Endothelial cell (in vitro differentiated cells): ENCODE measurements at regions not wholly inside any gene's neighbourhood (a gene's known extent, or its start where the extent isn't known, plus 50 kb on each side); places are given as distances from the start of the nearest gene placed in this dataset.

Source experiments
- DNase-seq: peaks from one replicate; pipeline ENCODE4 v3.0.0; 2021; ENCODE audit warnings: low spot score
- H3K27ac Mint-ChIP-seq: one replicate; pipeline ENCODE4 v1.8.0; 2021; ENCODE audit warnings: mixed read lengths, inconsistent platforms; ENCODE audit not compliant: unreplicated experiment
- H3K27me3 Mint-ChIP-seq: one replicate; pipeline ENCODE4 v1.8.0; 2021; ENCODE audit warnings: mild to moderate bottlenecking, moderate library complexity, mixed read lengths, inconsistent platforms; ENCODE audit not compliant: unreplicated experiment
- H3K36me3 Mint-ChIP-seq: one replicate; pipeline ENCODE4 v1.8.0; 2021; ENCODE audit warnings: mild to moderate bottlenecking, low read depth, mixed read lengths, inconsistent platforms; ENCODE audit not compliant: unreplicated experiment
- H3K4me1 Mint-ChIP-seq: one replicate; pipeline ENCODE4 v1.8.0; 2021; ENCODE audit warnings: mild to moderate bottlenecking, mixed read lengths, inconsistent platforms; ENCODE audit not compliant: unreplicated experiment
- H3K4me3 Mint-ChIP-seq: one replicate; pipeline ENCODE4 v1.8.0; 2021; ENCODE audit warnings: mild to moderate bottlenecking, mixed read lengths, inconsistent platforms; ENCODE audit not compliant: unreplicated experiment
- H3K9me3 Mint-ChIP-seq: one replicate; pipeline ENCODE4 v1.8.0; 2021; ENCODE audit warnings: mixed read lengths, inconsistent platforms; ENCODE audit not compliant: unreplicated experiment
- CTCF ChIP-seq: fragments of 200-600 bp; sonication (generic); IDR thresholded peaks from one replicate; pipeline ENCODE4 v1.5.0; 2021; ENCODE audit warnings: antibody characterized with exemption; ENCODE audit not compliant: unreplicated experiment

- H3K4me3 Mint-ChIP-seq = no peak overlapping the region
- no peaks in the 10 kb centered on the region for H3K27me3 Mint-ChIP-seq
- peaks cover 6% of the 10 kb centered on the region for H3K4me1 Mint-ChIP-seq
- no peak overlapping the region for H3K27ac Mint-ChIP-seq
- no peaks in the 10 kb centered on the region for H3K36me3 Mint-ChIP-seq
- TF ChIP-seq CTCF = no peak
- H3K9me3 Mint-ChIP-seq = no peaks in the 10 kb centered on the region
- no peak for DNase-seq
These were observed 143.2 kb upstream of the MEOX2 start for GRCh38 chr7:15829691-15830090.

GRCh38 chr7:15828881-15829280 is 142.4 kb upstream of the MEOX2 start:
- Mint-ChIP-seq H3K4me1 (peaks cover 6% of the 10 kb centered on the region), H3K27me3 (peaks cover 2% of the 10 kb centered on the region), H3K27ac (no peak overlapping the region), H3K36me3 (no peaks in the 10 kb centered on the region), H3K4me3 (no peak overlapping the region), H3K9me3 (no peaks in the 10 kb centered on the region)
- TF ChIP-seq CTCF = no peak
- no peak for DNase-seq

GRCh38 chr7:15821484-15822427 is 135.3 kb upstream of the MEOX2 start:
- DNase-seq = no peak
- Mint-ChIP-seq H3K27ac (no peak overlapping the region), H3K4me1 (no peaks in the 10 kb centered on the region), H3K36me3 (no peaks in the 10 kb centered on the region), H3K9me3 (no peaks in the 10 kb centered on the region), H3K4me3 (no peak overlapping the region), H3K27me3 (peaks cover 2% of the 10 kb centered on the region)
- no peak for TF ChIP-seq CTCF

- peaks cover 2% of the 10 kb centered on the region for H3K27me3 Mint-ChIP-seq
- no peak for DNase-seq
- no peak overlapping the region for H3K27ac Mint-ChIP-seq
- no peaks in the 10 kb centered on the region for H3K9me3 Mint-ChIP-seq
- H3K4me1 Mint-ChIP-seq = no peaks in the 10 kb centered on the region
- no peak for TF ChIP-seq CTCF
- no peaks in the 10 kb centered on the region for H3K36me3 Mint-ChIP-seq
- no peak overlapping the region for H3K4me3 Mint-ChIP-seq
These were observed 133.8 kb upstream of the MEOX2 start for GRCh38 chr7:15820319-15820718.

- no peak for DNase-seq
- no peaks in the 10 kb centered on the region for H3K9me3 Mint-ChIP-seq
- H3K27ac Mint-ChIP-seq = no peak overlapping the region
- no peaks in the 10 kb centered on the region for H3K36me3 Mint-ChIP-seq
- H3K4me3 Mint-ChIP-seq = no peak overlapping the region
- TF ChIP-seq CTCF = no peak
- H3K4me1 Mint-ChIP-seq = no peaks in the 10 kb centered on the region
- peaks cover 2% of the 10 kb centered on the region for H3K27me3 Mint-ChIP-seq
These were observed 130.4 kb upstream of the MEOX2 start for GRCh38 chr7:15816835-15817426.
